ENCODE measurements at regions not wholly inside any gene's neighbourhood (a gene's known extent, or its start where the extent isn't known, plus 50 kb on each side); places are given as distances from the start of the nearest gene placed in this dataset.
"Not testable (repeated sequence)": the region's sequence is repeated elsewhere in the genome, so short reads cannot be mapped to it uniquely, and the experiment has no call there.

DNA sequence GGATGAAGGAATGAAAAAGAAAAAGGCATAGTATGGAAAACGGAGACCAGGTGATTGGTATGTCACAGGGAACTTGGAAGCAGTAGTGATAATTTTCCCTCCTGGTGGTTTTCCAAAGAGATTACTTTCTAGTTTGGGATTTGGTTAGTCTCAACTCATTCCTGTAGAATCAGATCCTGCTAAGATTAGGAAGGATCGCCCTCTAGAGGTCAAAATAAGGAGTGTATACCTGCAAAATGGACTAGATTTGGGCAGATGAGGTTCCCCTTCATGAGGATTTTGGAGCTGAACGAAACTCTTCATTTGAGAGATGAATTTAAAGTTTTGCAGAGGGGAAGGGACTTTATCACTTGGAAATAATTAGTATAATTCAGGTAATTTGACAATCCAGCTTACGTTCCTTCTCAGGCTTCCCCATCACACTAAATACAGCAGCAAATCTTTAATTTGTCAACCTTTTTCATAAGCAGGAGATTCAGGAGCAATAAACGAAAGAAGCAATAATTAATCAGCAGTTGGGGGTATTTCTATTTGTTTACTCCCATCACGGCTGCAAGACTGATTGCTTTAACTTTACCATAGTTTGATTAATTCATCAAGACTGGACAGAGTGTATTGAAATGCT lies 65.2 kb downstream of the CCDC195 start:
- peak; percentile 51 for DNase-seq (ENCODE audit: low spot score)
- FAIRE-seq: no peak

DNA sequence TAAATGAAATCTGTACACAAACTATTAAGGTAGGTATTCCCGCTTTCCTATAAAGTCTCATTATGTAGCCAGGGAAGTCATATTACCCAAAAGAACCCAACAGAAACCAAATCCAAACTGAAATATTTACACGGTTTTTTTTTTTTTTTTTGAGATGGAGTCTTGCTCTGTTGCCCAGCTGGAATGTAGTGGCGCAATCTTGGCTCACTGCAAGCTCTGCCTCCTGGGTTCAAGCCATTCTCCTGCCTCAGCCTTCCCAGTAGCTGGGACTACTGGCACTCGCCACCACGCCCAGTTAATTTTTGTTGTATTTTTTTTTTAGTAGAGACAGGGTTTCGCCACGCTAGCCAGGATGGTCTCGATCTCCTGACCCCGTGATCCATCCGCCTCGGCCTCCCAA lies 62.5 kb upstream of the CUL3 start:
- FAIRE-seq; DNase-seq (ENCODE audit: low spot score): not testable (repeated sequence)

DNA sequence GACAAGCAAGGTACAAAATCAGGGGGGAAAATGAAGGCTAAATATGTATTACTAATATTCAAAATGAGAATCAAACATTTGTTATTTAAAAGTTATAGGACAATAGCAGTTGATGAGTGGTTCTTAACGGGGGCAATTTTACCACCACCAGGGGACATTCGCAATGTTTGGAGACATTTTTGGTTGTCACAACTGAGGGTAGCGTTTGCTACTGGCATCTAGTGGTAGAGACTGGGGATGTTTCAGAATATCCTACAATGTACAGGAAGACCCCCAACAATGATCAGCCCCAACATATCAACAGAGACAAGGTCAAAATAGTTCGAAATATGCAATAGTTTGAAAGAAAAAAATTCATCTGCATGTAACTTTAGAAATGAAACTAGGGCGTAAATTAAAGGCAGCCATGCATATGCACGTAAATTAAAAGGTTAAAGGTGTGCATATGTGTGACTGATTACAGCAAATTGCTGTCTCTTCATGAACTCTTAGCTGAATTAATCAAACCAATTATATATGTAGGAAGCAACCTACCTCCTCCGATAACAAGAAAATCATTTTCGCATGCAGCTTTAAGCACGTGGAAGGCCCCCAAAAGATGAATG lies 61.2 kb upstream of the CUL3 start:
- no peak for DNase-seq (ENCODE audit: low spot score)
- FAIRE-seq: no peak

DNA sequence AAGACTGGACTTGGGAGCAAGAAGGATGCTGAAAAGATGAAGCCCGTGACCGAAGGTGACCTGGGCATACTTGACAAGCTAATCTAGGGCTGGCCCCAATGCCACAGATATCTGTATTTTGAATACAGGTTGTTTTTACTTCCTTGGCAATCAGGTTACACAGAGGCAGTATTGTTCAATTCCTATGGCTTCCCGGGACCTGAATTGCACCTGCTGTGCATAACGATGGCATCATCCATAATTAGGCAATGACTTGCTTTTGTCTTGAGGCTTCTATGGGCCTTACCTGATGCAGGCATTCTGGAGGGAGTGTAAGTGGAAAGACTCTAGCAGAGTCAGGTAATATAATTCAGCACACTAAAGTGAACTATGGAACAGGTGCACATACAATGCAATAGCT lies 60.6 kb upstream of the CUL3 start:
- FAIRE-seq (no peak), DNase-seq (ENCODE audit: low spot score) (no peak)

DNA sequence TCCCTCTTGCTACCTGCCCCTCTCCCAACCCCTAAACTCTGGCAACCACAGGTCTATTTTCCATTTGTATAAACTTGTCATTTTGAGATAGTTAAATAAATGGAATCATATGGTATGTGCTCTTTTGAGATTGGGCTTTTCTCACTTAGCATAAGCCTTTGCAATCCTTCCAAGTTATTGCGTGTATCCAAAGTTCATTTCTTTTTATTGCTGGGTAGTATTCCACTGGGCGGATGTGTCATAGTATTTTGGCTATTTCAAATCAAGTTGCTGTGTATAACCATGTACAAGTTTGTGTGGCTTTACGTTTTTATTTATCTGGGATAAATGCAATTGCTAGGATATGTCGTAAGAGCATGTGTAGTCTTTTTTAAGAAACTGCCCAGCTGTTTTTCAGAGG lies 55.5 kb upstream of the CUL3 start:
- FAIRE-seq (no peak), DNase-seq (ENCODE audit: low spot score) (no peak)

DNA sequence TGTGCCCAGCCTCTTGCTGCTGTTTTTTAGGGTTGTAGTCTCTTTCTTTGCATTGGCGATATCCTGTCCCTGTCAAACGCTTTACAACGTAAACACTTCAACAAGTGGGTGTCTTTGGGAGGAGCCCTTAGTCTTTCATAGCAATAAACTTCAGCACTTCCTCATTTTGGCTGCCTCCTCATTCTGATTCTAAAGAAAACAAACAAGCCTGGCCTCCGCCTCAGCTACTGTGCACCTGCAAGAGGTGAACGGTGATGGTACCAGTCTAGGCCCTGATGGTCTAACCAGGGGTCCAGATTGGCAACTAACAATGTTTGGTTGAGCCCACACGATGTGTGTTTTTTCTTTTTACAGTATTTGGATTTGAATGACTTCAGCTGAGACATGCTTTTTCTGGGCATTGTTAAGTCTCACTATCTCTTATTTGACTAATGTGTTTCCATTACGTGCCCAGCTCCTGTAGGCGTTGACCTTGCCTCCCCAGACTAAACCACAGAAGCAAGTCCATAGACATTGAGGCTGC lies 53.2 kb upstream of the CUL3 start:
- FAIRE-seq (no peak), DNase-seq (ENCODE audit: low spot score) (no peak)
